Mucosa of descending colon (tissue), 3 donors: ENCODE measurements at regions not wholly inside any gene's neighbourhood (a gene's known extent, or its start where the extent isn't known, plus 50 kb on each side); places are given as distances from the start of the nearest gene placed in this dataset.

Source experiments
- ATAC-seq: fragments of 200-7000 bp; cut with Tn5 transposase; one replicate; pipeline ENCODE4 v1.9.1; 2020; ENCODE audit warnings: mild to moderate bottlenecking, moderate library complexity
- DNase-seq, 3 donors: peaks; one replicate each; pipeline ENCODE4 v3.0.0-alpha.2; 2020
- H3K36me3 ChIP-seq: fragments of 200-600 bp; one replicate; pipeline ENCODE4 v1.8.0; 2021; ENCODE audit warnings: low read depth, mild to moderate bottlenecking
- H3K4me1 ChIP-seq: fragments of 200-600 bp; one replicate; pipeline ENCODE4 v1.8.0; 2021; ENCODE audit warnings: low read depth, mild to moderate bottlenecking
- H3K4me3 ChIP-seq: fragments of 200-600 bp; one replicate; pipeline ENCODE4 v1.8.0; 2021; ENCODE audit warnings: mild to moderate bottlenecking
- H3K9me3 ChIP-seq: fragments of 200-600 bp; one replicate; pipeline ENCODE4 v1.8.0; 2021; ENCODE audit warnings: mild to moderate bottlenecking
- CTCF ChIP-seq: fragments of 200-600 bp; IDR thresholded peaks from one replicate; pipeline ENCODE4 v1.8.0; 2022; ENCODE audit warnings: antibody characterized with exemption, mild to moderate bottlenecking
- intact Hi-C, 2 donors: fragments of 100-400 bp; cut with DNase I in 1 of 2; cut with micrococcal nuclease in 1 of 2; formaldehyde crosslinking; loops; one replicate each; pipeline versions ENCODE4 v1.11.0 to v1.11.1; 2022; cut with DNase I, micrococcal nuclease
- donor health status: DM: no; HTN: no; CAD: no; lungs with moderate emphysema.
- donor health status: DM: no; HTN: no; CAD: no.
- donor health status: DM: no; HTN: yes; CAD: no.

- H3K9me3 ChIP-seq: no peaks in the 10 kb centered on the region
- DNase-seq (no peak), ATAC-seq (peak; percentile 15)
- intact Hi-C loops: no loop called here
- no peak for TF ChIP-seq CTCF
- H3K4me1 ChIP-seq: no peaks in the 10 kb centered on the region
- H3K36me3 ChIP-seq: no peaks in the 10 kb centered on the region
- H3K4me3 ChIP-seq: no peak overlapping the region
Measured at GRCh38 chr16:85995541-85996423, 96.8 kb downstream of the IRF8 start.

GRCh38 chr16:85996843-85997242 is 97.9 kb downstream of the IRF8 start:
- no peak for ATAC-seq
- H3K4me3 ChIP-seq: no peak overlapping the region
- H3K36me3 ChIP-seq: no peaks in the 10 kb centered on the region
- intact Hi-C loops: no loop called here
- no peak for TF ChIP-seq CTCF
- no peak for DNase-seq
- no peaks in the 10 kb centered on the region for H3K9me3 ChIP-seq
- H3K4me1 ChIP-seq: no peaks in the 10 kb centered on the region

- intact Hi-C loops: no loop called here
- no peak for ATAC-seq
- no peak for TF ChIP-seq CTCF
- Histone ChIP-seq H3K36me3 (no peaks in the 10 kb centered on the region), H3K4me1 (no peaks in the 10 kb centered on the region), H3K9me3 (no peaks in the 10 kb centered on the region), H3K4me3 (no peak overlapping the region)
- no peak for DNase-seq
Measured at GRCh38 chr16:85998171-85998867, 99.4 kb downstream of the IRF8 start.

GRCh38 chr16:85998868-85999729 is 100.1 kb downstream of the IRF8 start:
- no peaks in the 10 kb centered on the region for H3K36me3 ChIP-seq
- DNase-seq: no peak
- H3K4me1 ChIP-seq: no peaks in the 10 kb centered on the region
- TF ChIP-seq CTCF: no peak
- ATAC-seq: peak; percentile 62
- no peak overlapping the region for H3K4me3 ChIP-seq
- intact Hi-C loops: no loop called here
- H3K9me3 ChIP-seq: no peaks in the 10 kb centered on the region

- TF ChIP-seq CTCF: no peak
- Histone ChIP-seq H3K36me3 (no peaks in the 10 kb centered on the region), H3K9me3 (no peaks in the 10 kb centered on the region), H3K4me1 (no peaks in the 10 kb centered on the region), H3K4me3 (no peak overlapping the region)
- ATAC-seq (no peak), DNase-seq (no peak)
- intact Hi-C loops: no loop called here
Measured at GRCh38 chr16:85999778-86000177, 100.8 kb downstream of the IRF8 start.
